Colonic mucosa (tissue), 4 donors: ENCODE measurements at regions not wholly inside any gene's neighbourhood (a gene's known extent, or its start where the extent isn't known, plus 50 kb on each side); places are given as distances from the start of the nearest gene placed in this dataset.

Experiments
- DNase-seq: peaks from one replicate; pipeline ENCODE4 v3.0.0-alpha.2; 2020
- H3K27ac ChIP-seq: fragments of 200-600 bp; one replicate; pipeline ENCODE4 v1.8.0; 2021
- H3K27me3 ChIP-seq: fragments of 200-600 bp; one replicate; pipeline ENCODE4 v1.8.0; 2021
- H3K36me3 ChIP-seq: fragments of 200-600 bp; one replicate; pipeline ENCODE4 v1.8.0; 2021
- H3K4me1 ChIP-seq: fragments of 200-600 bp; one replicate; pipeline ENCODE4 v1.8.0; 2021; ENCODE audit warnings: mild to moderate bottlenecking
- H3K4me3 ChIP-seq: fragments of 200-600 bp; one replicate; pipeline ENCODE4 v1.8.0; 2021
- H3K9ac ChIP-seq, 2 donors: one replicate each; pipeline ENCODE4 v1.7.0; 2013; ENCODE audit warnings: control low read depth in 2 of 2, low read depth in 2 of 2, low read length in 2 of 2
- H3K9me3 ChIP-seq: fragments of 200-600 bp; one replicate; pipeline ENCODE4 v1.8.0; 2021
- CTCF ChIP-seq: fragments of 200-600 bp; IDR thresholded peaks from one replicate; pipeline ENCODE4 v1.8.0; 2022; ENCODE audit warnings: antibody characterized with exemption, mild to moderate bottlenecking
- intact Hi-C: fragments of 100-400 bp; cut with DNase I; formaldehyde crosslinking; loops from one replicate; pipeline ENCODE4 v1.14.1; 2022
- donor health status: healthy.
- donor health status: DM: no; HTN: no; CAD: no.
- donor health status: DM: no; HTN: no; CAD: no.

- no peaks in the 10 kb centered on the region for H3K36me3 ChIP-seq
- intact Hi-C loops, result no loop called here
- H3K27ac ChIP-seq, result no peak overlapping the region
- H3K9me3 ChIP-seq, result no peaks in the 10 kb centered on the region
- no peaks in the 10 kb centered on the region for H3K4me1 ChIP-seq
- no peak overlapping the region for H3K4me3 ChIP-seq
- no peak for TF ChIP-seq CTCF
- H3K9ac ChIP-seq, result no peak overlapping the region
- no peaks in the 10 kb centered on the region for H3K27me3 ChIP-seq
- no peak for DNase-seq
These were observed 343.0 kb downstream of the CD83 start for GRCh38 chr6:14460556-14460955.

GRCh38 chr6:14462135-14462534, 344.6 kb downstream of the CD83 start:
- intact Hi-C loops, result no loop called here
- no peaks in the 10 kb centered on the region for H3K36me3 ChIP-seq
- H3K27ac ChIP-seq, result no peak overlapping the region

GRCh38 chr6:14462566-14462965, 345.0 kb downstream of the CD83 start:
- H3K27ac ChIP-seq, result no peak overlapping the region
- H3K4me3 ChIP-seq, result no peak overlapping the region
- no peaks in the 10 kb centered on the region for H3K9me3 ChIP-seq
- TF ChIP-seq CTCF, result no peak
- intact Hi-C loops, result no loop called here
- no peaks in the 10 kb centered on the region for H3K36me3 ChIP-seq
- no peak for DNase-seq
- H3K4me1 ChIP-seq, result no peaks in the 10 kb centered on the region
- H3K9ac ChIP-seq, result no peak overlapping the region
- no peaks in the 10 kb centered on the region for H3K27me3 ChIP-seq

More at GRCh38 chr6:14462135-14462534, 344.6 kb downstream of the CD83 start:
- Histone ChIP-seq H3K4me3 (no peak overlapping the region), H3K9me3 (no peaks in the 10 kb centered on the region), H3K9ac (no peak overlapping the region), H3K4me1 (no peaks in the 10 kb centered on the region), H3K27me3 (no peaks in the 10 kb centered on the region)
- DNase-seq, result no peak
- no peak for TF ChIP-seq CTCF

GRCh38 chr6:14463110-14463509, 345.5 kb downstream of the CD83 start:
- Histone ChIP-seq H3K4me1 (no peaks in the 10 kb centered on the region), H3K36me3 (no peaks in the 10 kb centered on the region), H3K27me3 (no peaks in the 10 kb centered on the region), H3K27ac (no peak overlapping the region), H3K4me3 (no peak overlapping the region), H3K9ac (no peak overlapping the region), H3K9me3 (no peaks in the 10 kb centered on the region)
- no peak for TF ChIP-seq CTCF
- intact Hi-C loops, result no loop called here
- no peak for DNase-seq

GRCh38 chr6:14464055-14464454, 346.5 kb downstream of the CD83 start:
- no peak for TF ChIP-seq CTCF
- Histone ChIP-seq H3K9me3 (no peaks in the 10 kb centered on the region), H3K9ac (no peak overlapping the region), H3K27ac (no peak overlapping the region), H3K4me1 (no peaks in the 10 kb centered on the region), H3K27me3 (no peaks in the 10 kb centered on the region), H3K36me3 (no peaks in the 10 kb centered on the region), H3K4me3 (no peak overlapping the region)
- intact Hi-C loops, result no loop called here
- no peak for DNase-seq

GRCh38 chr6:14464716-14465115, 347.1 kb downstream of the CD83 start:
- H3K4me1 ChIP-seq, result no peaks in the 10 kb centered on the region
- H3K36me3 ChIP-seq, result no peaks in the 10 kb centered on the region
- no peak for DNase-seq
- intact Hi-C loops, result no loop called here
- H3K9ac ChIP-seq, result no peak overlapping the region
- TF ChIP-seq CTCF, result no peak
- no peak overlapping the region for H3K27ac ChIP-seq
- H3K9me3 ChIP-seq, result no peaks in the 10 kb centered on the region
- H3K27me3 ChIP-seq, result no peaks in the 10 kb centered on the region
- no peak overlapping the region for H3K4me3 ChIP-seq
